Jurkat, Clone E6-1 (cell line): ENCODE measurements at regions not wholly inside any gene's neighbourhood (a gene's known extent, or its start where the extent isn't known, plus 50 kb on each side); places are given as distances from the start of the nearest gene placed in this dataset.

ENCODE experiments used
- DNase-seq: peaks from one replicate; pipeline ENCODE4 v3.0.0-alpha.2; 2011; ENCODE audit warnings: low read depth, low spot score
- H3K4me3 ChIP-seq: 2 replicates; pipeline ENCODE4 v1.5.1; 2011; ENCODE audit warnings: mild to moderate bottlenecking, low read length, control low read depth, moderate library complexity

GRCh38 chr21:15148437-15148836 is 83.6 kb upstream of the NRIP1 start:
- DNase-seq: no peak
- H3K4me3 ChIP-seq: no peak overlapping the region

GRCh38 chr21:15149600-15150224 is 84.9 kb upstream of the NRIP1 start:
- DNase-seq: no peak
- H3K4me3 ChIP-seq: no peak overlapping the region

- no peak overlapping the region for H3K4me3 ChIP-seq
- no peak for DNase-seq
Observed at GRCh38 chr21:15151385-15152103, 86.7 kb upstream of the NRIP1 start.

- no peak for DNase-seq
- no peak overlapping the region for H3K4me3 ChIP-seq
Observed at GRCh38 chr21:15152591-15152990, 87.8 kb upstream of the NRIP1 start.

- no peak overlapping the region for H3K4me3 ChIP-seq
- DNase-seq: no peak
Observed at GRCh38 chr21:15159382-15160020, 94.7 kb upstream of the NRIP1 start.

DNA sequence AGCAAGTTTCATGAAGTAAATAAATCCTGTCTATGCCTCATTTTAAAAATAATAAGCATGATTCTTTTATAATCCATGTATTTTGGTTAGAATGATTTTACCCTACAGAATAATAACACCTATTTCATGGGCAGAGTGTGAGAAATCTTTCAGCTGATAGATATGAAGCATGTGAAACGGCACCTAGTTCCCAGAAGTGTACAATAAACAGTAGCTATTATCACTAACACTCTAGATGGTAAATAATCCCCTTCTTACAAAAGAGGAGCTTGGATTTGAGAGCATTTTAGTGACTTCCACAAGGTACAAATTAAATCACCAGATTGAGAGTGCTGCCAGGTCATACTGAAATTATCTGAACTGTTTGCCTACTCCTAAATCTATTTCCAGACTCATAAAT is 95.3 kb upstream of the NRIP1 start:
- H3K4me3 ChIP-seq: no peak overlapping the region
- DNase-seq: no peak

DNA sequence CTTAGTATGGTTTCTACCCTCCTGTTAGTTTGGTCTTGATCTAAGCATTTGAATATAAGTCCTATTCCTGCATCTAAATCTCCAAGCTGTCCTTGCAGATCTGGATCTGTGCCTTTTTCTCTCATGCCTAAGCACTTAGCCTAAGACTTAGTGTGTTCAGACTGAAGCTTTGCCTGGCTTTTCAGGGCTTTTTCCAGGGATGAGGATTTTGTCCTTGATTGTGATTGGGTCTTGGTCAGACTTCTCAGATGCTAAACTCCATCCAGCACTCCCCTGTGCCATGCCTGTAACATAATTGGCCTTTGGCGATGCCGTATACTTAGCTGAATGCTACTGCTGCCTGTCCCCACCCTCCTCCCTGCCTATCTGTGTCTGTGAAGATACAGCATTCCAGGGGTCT is 98.1 kb upstream of the NRIP1 start:
- no peak for DNase-seq
- no peak overlapping the region for H3K4me3 ChIP-seq

DNA sequence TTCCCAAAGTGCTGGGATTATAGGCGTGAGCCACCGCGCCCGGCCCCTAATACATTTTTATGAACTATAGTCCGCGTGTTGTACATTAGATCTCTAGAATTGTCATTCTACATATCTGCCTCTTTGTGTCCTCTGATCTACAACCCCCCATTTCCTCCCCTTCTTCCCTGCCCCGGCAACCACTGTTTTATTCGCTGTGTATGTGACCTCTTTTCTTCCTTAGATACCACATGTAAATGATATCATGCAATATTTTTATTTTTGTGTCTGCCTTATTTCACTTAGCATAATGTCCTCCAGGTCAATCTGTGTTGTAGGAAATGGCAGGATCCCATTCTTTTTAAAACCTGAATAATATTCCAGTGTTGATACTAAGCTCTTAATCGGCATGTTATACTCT is 99.5 kb upstream of the NRIP1 start:
- H3K4me3 ChIP-seq: no peak overlapping the region
- DNase-seq: no peak

DNA sequence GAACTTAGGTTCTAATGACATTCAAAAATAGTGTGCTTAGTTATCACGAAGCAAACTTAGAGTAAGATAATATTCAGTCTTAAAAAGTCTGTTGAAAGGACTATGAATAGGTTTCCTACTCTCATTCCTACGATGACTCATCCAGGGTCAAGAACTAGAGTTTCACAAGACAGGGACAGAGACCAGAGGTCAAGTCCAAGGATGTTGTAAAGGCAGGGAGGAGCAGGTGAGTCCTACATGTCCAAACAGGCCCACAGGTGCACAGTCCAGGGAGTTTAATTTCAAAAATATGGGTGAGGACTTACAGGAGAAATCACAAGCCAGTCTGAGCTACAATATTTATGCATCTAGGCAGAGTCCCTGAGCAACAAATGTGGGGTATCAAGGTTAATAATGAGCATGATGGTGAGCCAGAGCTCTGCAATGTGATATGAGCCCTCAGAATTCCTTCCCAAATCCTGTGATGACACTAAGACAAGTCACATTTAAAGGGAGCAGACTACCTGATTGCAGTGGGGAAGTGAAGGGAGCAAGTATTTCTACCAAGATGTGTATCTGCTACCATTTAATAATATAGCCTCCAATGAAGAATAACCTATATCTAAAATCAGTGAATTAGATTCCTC is 100.0 kb upstream of the NRIP1 start:
- no peak overlapping the region for H3K4me3 ChIP-seq
- DNase-seq: no peak

DNA sequence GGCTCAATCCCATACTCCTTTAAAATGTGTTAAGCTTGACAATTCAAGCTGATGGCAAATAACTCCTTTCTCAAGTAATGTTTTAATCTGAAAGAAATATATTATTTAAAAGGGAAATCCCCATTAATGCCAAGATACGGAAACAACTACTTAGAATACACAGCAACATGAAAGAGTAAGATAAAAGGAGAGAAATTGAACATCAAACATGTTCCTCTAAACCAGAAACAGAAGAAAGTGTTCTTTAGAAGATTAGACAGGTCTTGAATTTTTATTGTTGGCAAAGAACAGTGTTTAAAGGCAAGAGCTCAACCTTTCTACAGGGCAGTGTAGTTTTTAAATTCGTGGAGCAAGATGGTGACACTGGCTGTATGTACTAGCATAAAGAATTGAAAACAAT is 105.8 kb upstream of the NRIP1 start:
- H3K4me3 ChIP-seq: no peak overlapping the region
- DNase-seq: no peak

GRCh38 chr21:15171546-15171945 is 106.7 kb upstream of the NRIP1 start:
- no peak for DNase-seq
- H3K4me3 ChIP-seq: no peak overlapping the region

DNA sequence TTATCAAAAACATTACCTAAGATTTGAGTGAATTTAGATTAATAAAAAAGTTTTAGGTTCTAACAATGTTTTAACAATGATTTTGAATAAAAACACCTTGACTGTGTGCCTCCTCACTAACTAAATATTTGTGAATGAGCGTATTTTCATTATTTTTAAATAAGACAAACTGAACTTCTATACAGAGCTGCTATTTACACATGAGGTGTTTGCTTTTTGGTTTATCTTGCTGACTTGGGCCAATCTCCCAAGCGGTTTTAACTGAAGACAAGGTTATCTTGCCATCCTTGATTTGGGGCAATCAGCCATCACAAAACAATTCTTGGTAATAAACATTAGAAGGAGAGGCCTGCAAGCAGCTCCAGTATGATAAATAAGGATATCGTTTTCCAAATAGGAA is 108.2 kb upstream of the NRIP1 start:
- no peak for DNase-seq
- H3K4me3 ChIP-seq: no peak overlapping the region

DNA sequence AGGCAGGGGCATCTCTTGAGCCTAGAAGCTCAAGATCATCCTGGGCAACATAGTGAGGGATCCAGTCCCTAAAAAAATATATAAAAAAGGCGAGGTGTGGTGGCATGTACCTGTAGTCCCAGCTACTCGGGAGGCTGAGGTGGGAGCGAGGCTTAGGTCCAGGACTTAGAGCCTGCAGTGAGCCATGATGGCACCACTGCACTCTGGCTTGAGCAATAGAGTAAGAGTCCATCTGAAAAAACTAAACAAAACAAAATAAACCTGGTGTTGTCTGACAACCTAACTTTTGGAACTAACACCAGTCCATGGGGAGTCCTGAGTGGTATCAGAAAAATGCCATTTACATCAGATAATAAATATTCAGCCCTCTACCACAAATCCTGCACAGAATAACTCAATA is 110.1 kb upstream of the NRIP1 start:
- no peak overlapping the region for H3K4me3 ChIP-seq
- no peak for DNase-seq

GRCh38 chr21:15182731-15183130 is 117.9 kb upstream of the NRIP1 start:
- DNase-seq: no peak
- no peak overlapping the region for H3K4me3 ChIP-seq

DNA sequence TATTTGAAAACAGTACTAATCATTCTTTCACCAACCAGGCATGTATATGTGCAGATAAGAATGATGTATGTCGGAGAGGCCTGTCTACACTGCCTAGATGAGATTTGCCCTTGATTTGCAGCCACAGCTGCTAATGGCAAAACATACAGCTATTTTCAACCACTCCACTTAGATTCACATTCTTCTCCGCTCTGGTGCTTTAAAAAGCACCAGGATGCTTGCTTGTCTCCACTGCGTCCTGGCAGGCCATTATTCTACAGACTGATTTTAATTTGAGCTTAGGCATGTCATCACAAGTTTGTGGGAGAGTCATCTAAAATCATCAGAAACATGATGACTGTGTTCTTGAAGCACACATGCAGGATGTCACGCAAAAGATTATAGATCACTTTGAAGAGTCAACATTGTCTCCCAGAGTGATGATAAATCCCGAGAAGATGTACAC is 119.0 kb upstream of the NRIP1 start:
- DNase-seq: no peak
- H3K4me3 ChIP-seq: no peak overlapping the region

DNA sequence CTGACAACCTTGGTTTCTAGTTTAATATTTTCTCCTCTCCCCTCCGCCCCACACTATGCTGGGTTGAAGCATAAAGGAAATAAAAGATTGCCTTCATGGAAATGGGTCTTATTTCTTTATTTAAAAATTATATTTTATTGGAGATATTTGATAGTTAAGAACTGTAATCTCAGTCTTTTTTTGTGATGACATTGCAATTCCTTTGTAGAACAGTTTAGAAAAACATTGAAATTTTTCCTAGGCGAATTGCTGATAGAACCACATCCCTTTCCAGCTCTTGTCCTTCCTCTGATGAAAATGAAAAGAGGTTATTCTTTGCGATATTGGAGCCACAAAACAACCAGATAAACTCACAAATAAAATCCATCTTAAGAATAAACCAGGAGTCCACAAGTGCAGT is 125.6 kb upstream of the NRIP1 start:
- no peak overlapping the region for H3K4me3 ChIP-seq
- no peak for DNase-seq

DNA sequence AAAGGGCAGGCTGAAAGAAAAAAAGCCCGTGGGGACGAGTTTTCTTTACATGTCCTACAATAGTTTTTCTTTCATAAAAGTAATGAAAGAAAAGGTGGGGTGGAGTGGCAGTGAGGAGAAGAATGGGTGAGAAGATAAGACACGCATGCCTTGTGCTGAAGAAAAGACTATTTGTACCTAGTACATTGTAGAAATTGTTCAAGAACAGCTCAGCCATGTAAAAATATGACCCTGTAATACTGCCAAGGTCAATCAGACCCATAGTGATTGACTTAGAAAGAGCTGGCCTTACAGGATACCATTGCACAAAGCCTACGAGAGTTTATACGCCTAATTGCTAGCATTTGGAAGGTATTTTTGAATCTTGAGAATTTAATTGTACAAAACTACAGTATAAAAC is 126.0 kb upstream of the NRIP1 start:
- no peak for DNase-seq
- no peak overlapping the region for H3K4me3 ChIP-seq

DNA sequence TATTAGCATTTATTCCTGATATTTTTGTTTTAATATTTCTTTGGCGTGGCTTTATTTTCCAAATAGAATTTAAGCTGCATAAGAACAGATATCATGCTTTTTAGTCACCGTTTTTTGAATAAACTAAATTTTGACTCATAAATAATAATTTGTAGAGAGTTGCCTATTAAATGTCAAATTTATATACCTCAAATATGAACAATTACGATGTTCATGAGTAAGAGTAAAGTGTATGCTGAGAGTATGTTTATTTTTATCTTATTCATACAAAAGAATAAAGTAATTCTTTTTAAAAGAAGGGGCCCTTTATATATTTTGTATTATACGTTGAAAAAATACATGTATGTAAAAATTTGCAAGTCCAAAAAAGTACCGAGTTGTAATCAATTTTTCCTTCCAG is 126.5 kb upstream of the NRIP1 start:
- H3K4me3 ChIP-seq: no peak overlapping the region
- no peak for DNase-seq

- no peak for DNase-seq
Observed at GRCh38 chr21:15192243-15192642, 127.4 kb upstream of the NRIP1 start.

DNA sequence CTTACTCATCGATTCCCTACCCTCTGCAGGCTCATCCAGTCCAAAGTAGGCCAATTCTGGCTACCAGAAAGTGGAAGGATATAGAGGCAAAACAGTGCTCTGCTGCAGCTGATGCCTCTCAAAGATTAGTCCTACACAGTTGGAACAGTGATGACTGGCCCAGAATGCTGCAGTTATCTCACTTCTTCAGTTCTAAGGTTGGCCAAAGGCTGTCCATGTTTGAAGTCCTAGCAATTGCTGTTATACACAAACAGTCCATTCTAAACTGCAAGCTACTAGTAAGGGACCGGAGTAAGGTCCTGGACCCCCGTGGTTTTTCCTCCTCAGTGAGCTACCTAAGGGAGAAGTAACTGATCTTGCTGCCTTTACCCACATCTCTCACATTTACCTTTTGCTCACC is 129.1 kb upstream of the NRIP1 start:
- no peak for DNase-seq
- no peak overlapping the region for H3K4me3 ChIP-seq

More at GRCh38 chr21:15192243-15192642, 127.4 kb upstream of the NRIP1 start:
- H3K4me3 ChIP-seq: no peak overlapping the region
